ENCODE measurements at regions not wholly inside any gene's neighbourhood (a gene's known extent, or its start where the extent isn't known, plus 50 kb on each side); places are given as distances from the start of the nearest gene placed in this dataset.

- TF ChIP-seq TAF7 (optimal IDR thresholded peaks at IDR 0.05; ENCODE audit: borderline replicate concordance, low read depth, low read length), result no peak
- TF ChIP-seq ATF3 (IDR thresholded peaks at IDR 0.05; ENCODE audit: insufficient read depth, low read depth, low read length), result no peak
- TF ChIP-seq EP300 (IDR thresholded peaks at IDR 0.05; ENCODE audit: borderline replicate concordance in 1 of 2, low read depth in 2 of 2, low read length in 2 of 2), result no peak
Measured at GRCh38 chr3:22265403-22265802, 514.4 kb upstream of the ZNF385D start (continued).

Data from H1 (cell line).